OCI-LY1 (cell line): ENCODE measurements at regions not wholly inside any gene's neighbourhood (a gene's known extent, or its start where the extent isn't known, plus 50 kb on each side); places are given as distances from the start of the nearest gene placed in this dataset.

Source experiments
- H2AFZ ChIP-seq: fragments of 200-600 bp; sonication (generic), shearing (Covaris generic); 2 replicates; pipeline ENCODE4 v1.6.0; 2014; ENCODE audit warnings: antibody characterized with exemption, mild to moderate bottlenecking, low read length
- H3F3A ChIP-seq: fragments of 200-600 bp; sonication (generic), shearing (Covaris generic); 2 replicates; pipeline ENCODE4 v1.6.0; 2014; ENCODE audit warnings: mild to moderate bottlenecking, antibody characterized with exemption, low read length, moderate library complexity; ENCODE audit not compliant: insufficient read depth
- H3K27ac ChIP-seq: fragments of 200-600 bp; sonication (generic); 2 replicates; pipeline ENCODE4 v1.5.1; 2014; ENCODE audit warnings: low read length, mixed run types, mild to moderate bottlenecking, low read depth; ENCODE audit not compliant: poor library complexity, severe bottlenecking
- H3K27me3 ChIP-seq: fragments of 200-600 bp; sonication (generic); 2 replicates; pipeline ENCODE4 v1.6.0; 2014; ENCODE audit warnings: antibody characterized with exemption, mild to moderate bottlenecking, low read length, moderate library complexity; ENCODE audit not compliant: insufficient read depth
- H3K36me3 ChIP-seq: fragments of 200-600 bp; sonication (generic); 2 replicates; pipeline ENCODE4 v1.6.1; 2014; ENCODE audit warnings: mild to moderate bottlenecking, antibody characterized with exemption, low read length, moderate library complexity, mixed read lengths; ENCODE audit not compliant: insufficient read depth
- H3K4me1 ChIP-seq: fragments of 200-600 bp; sonication (generic); 2 replicates; pipeline ENCODE4 v1.5.1; 2014; ENCODE audit warnings: mild to moderate bottlenecking, low read length, moderate library complexity; ENCODE audit not compliant: insufficient read depth, severe bottlenecking
- H3K4me2 ChIP-seq: fragments of 200-600 bp; sonication (generic), shearing (Covaris generic); 2 replicates; pipeline ENCODE4 v1.6.1; 2014; ENCODE audit warnings: low read length
- H3K4me3 ChIP-seq: fragments of 200-600 bp; sonication (generic); 2 replicates; pipeline ENCODE4 v1.5.1; 2014; ENCODE audit warnings: low read length, low read depth, mild to moderate bottlenecking, mixed read lengths; ENCODE audit not compliant: poor library complexity, severe bottlenecking
- H3K79me2 ChIP-seq: fragments of 200-600 bp; shearing (Covaris generic); 2 replicates; pipeline ENCODE4 v1.6.1; 2016; ENCODE audit warnings: mixed run types, low read length, mixed read lengths; ENCODE audit not compliant: insufficient read depth
- H3K9ac ChIP-seq: fragments of 200-600 bp; sonication (generic), shearing (Covaris generic); 2 replicates; pipeline ENCODE4 v1.6.1; 2014; ENCODE audit warnings: mild to moderate bottlenecking, low read length, mixed read lengths
- H3K9me2 ChIP-seq: fragments of 200-600 bp; sonication (generic), shearing (Covaris generic); 2 replicates; pipeline ENCODE4 v1.6.1; 2014; ENCODE audit warnings: low read depth, mild to moderate bottlenecking, low read length, mixed read lengths
- H3K9me3 ChIP-seq: fragments of 200-600 bp; shearing (Covaris generic); 2 replicates; pipeline ENCODE4 v1.6.1; 2014; ENCODE audit warnings: low read length, mixed read lengths
- H4K20me1 ChIP-seq: fragments of 200-600 bp; sonication (generic), shearing (Covaris generic); 2 replicates; pipeline ENCODE4 v1.6.0; 2016; ENCODE audit warnings: mild to moderate bottlenecking, low read length; ENCODE audit not compliant: insufficient read depth
- CTCF ChIP-seq: fragments of 200-600 bp; sonication (generic), shearing (Covaris generic); IDR thresholded peaks from 2 replicates; pipeline ENCODE4 v1.5.1; 2017; ENCODE audit warnings: mild to moderate bottlenecking, antibody characterized with exemption, low read length, moderate library complexity, mixed read lengths
- EZH2 ChIP-seq: fragments of 200-600 bp; sonication (generic), shearing (Covaris generic); IDR thresholded peaks from 2 replicates; pipeline ENCODE4 v1.8.0; 2017; ENCODE audit warnings: borderline replicate concordance, mixed run types, mild to moderate bottlenecking, antibody characterized with exemption, low read length, moderate library complexity, mixed read lengths

- Histone ChIP-seq H3K9me2 (no peaks in the 10 kb centered on the region), H3K27me3 (no peaks in the 10 kb centered on the region), H3K79me2 (no peaks in the 10 kb centered on the region), H3K27ac (no peak overlapping the region), H4K20me1 (no peaks in the 10 kb centered on the region), H3F3A (no peaks in the 10 kb centered on the region), H3K9me3 (peaks cover 5% of the 10 kb centered on the region; the same call in 1 of the 2 replicates), H3K9ac (no peak overlapping the region), H3K4me1 (no peaks in the 10 kb centered on the region), H3K4me2 (no peak overlapping the region), H2AFZ (0 out of 2 replicates have a peak overlapping the region, but pooled peaks have one; percentile 4), H3K4me3 (no peak overlapping the region), H3K36me3 (no peaks in the 10 kb centered on the region)
- TF ChIP-seq CTCF: no peak
- TF ChIP-seq EZH2: no peak
These were observed 1607.0 kb downstream of the PCDH9 start for GRCh38 chr13:65623148-65623547.

GRCh38 chr13:65615506-65615905 lies 1614.6 kb downstream of the PCDH9 start:
- Histone ChIP-seq H3K79me2 (no peaks in the 10 kb centered on the region), H3K27ac (no peak overlapping the region), H3K4me2 (no peak overlapping the region), H3F3A (no peaks in the 10 kb centered on the region), H3K27me3 (no peaks in the 10 kb centered on the region), H2AFZ (no peak overlapping the region; the same call in 1 of the 2 replicates), H3K9me3 (peaks cover 5% of the 10 kb centered on the region; the same call in 1 of the 2 replicates), H3K4me3 (no peak overlapping the region), H4K20me1 (no peaks in the 10 kb centered on the region), H3K36me3 (no peaks in the 10 kb centered on the region), H3K9ac (no peak overlapping the region), H3K4me1 (no peaks in the 10 kb centered on the region), H3K9me2 (no peaks in the 10 kb centered on the region)
- TF ChIP-seq EZH2: no peak
- no peak for TF ChIP-seq CTCF

- Histone ChIP-seq H3F3A (no peaks in the 10 kb centered on the region), H3K4me2 (no peak overlapping the region), H3K9ac (no peak overlapping the region), H3K9me2 (no peaks in the 10 kb centered on the region), H3K27me3 (no peaks in the 10 kb centered on the region), H4K20me1 (no peaks in the 10 kb centered on the region), H3K4me1 (no peaks in the 10 kb centered on the region), H3K9me3 (no peaks in the 10 kb centered on the region; the same call in 1 of the 2 replicates), H2AFZ (0 out of 2 replicates have a peak overlapping the region, but pooled peaks have one; percentile 49), H3K4me3 (no peak overlapping the region), H3K36me3 (no peaks in the 10 kb centered on the region), H3K27ac (no peak overlapping the region), H3K79me2 (no peaks in the 10 kb centered on the region)
- TF ChIP-seq CTCF (peak; percentile 79), EZH2 (no peak)
These were observed 1617.1 kb downstream of the PCDH9 start for GRCh38 chr13:65613004-65613403.
